HepG2 (cell line): ENCODE measurements at regions not wholly inside any gene's neighbourhood (a gene's known extent, or its start where the extent isn't known, plus 50 kb on each side); places are given as distances from the start of the nearest gene placed in this dataset.

ENCODE experiments used
- ATAC-seq: fragments of 200-7000 bp; cut with Tn5 transposase; 3 replicates; pipeline ENCODE4 v1.9.1; 2020; ENCODE audit warnings: mild to moderate bottlenecking, moderate library complexity
- BruUV-seq: library from RNA; stranded (reverse); fragments of 400-500 nt; replicated peaks from 2 replicates; lab custom pipeline; 2021; lab: Mats Ljungman, UMichigan
- CTCF ChIA-PET: fragments of 300-600 bp; formaldehyde crosslinking; extraction: SDS; loops from one replicate; lab custom pipeline; 2021; ENCODE audit warnings: low total read pairs, inconsistent platforms, low intra/inter-chr PET ratio; lab: Yijun Ruan, JAX
- POLR2A ChIA-PET: fragments of 350-600 bp; sonication (Branson Sonifier 250); formaldehyde crosslinking; loops from one replicate; lab custom pipeline; 2020; ENCODE audit warnings: antibody characterized with exemption, inconsistent platforms; lab: Yijun Ruan, JAX
- DNase-seq: peaks from one replicate; pipeline ENCODE4 v3.0.0-alpha.2; 2015; ENCODE audit warnings: low spot score
- FAIRE-seq: peaks from 3 replicates; lab custom pipeline; 2011; peaks lifted over from hg19 to GRCh38; lab: Jason Lieb, UNC
- H2AFZ ChIP-seq: one replicate; pipeline ENCODE4 v1.6.1; 2011; ENCODE audit warnings: low read length, inconsistent platforms
- H3K27ac ChIP-seq: fragments of 300-600 bp; 3 replicates; pipeline ENCODE4 v1.8.0; 2011; ENCODE audit warnings: mixed run types, mild to moderate bottlenecking, mixed read lengths, low read length, inconsistent platforms; ENCODE audit not compliant: insufficient read depth; ENCODE audit errors: extremely low read length
- H3K27me3 ChIP-seq, 2 experiments: fragments of 200-600 bp in 1 of 2; 2 replicates in 1 of 2; 3 replicates in 1 of 2; pipeline versions ENCODE4 v1.6.0 to v1.8.0; 2011; ENCODE audit warnings: low read length in 2 of 2, mild to moderate bottlenecking in 2 of 2, moderate library complexity in 2 of 2, inconsistent platforms in 1 of 2; ENCODE audit not compliant: insufficient read depth in 2 of 2, control insufficient read depth in 1 of 2
- H3K36me3 ChIP-seq, 2 experiments: fragments of 200-600 bp in 1 of 2; replicated peaks in 1 of 2; 2 replicates in 1 of 2; 3 replicates in 1 of 2; pipeline versions ENCODE4 v1.5.1 to v1.8.0; 2011; ENCODE audit warnings: low read length in 2 of 2, inconsistent platforms in 1 of 2; ENCODE audit not compliant: insufficient read depth in 2 of 2, control insufficient read depth in 1 of 2
- H3K4me1 ChIP-seq: 2 replicates; pipeline ENCODE4 v1.5.1; 2012; ENCODE audit warnings: low read length, inconsistent platforms; ENCODE audit not compliant: insufficient read depth
- H3K4me2 ChIP-seq: 2 replicates; pipeline ENCODE4 v1.6.0; 2011; ENCODE audit warnings: low read depth, low read length, inconsistent platforms
- H3K4me3 ChIP-seq, 3 experiments: fragments of 200-600 bp in 1 of 3; sonication (generic), shearing (Covaris generic) in 1 of 3; replicated peaks in 1 of 3; 2 replicates each; pipeline ENCODE4 v1.5.1; 2011 to 2016; ENCODE audit warnings: low read length in 3 of 3, inconsistent platforms in 2 of 3, low read depth in 2 of 3, mild to moderate bottlenecking in 2 of 3, control low read depth in 1 of 3, mixed read lengths in 1 of 3; ENCODE audit not compliant: insufficient read depth in 1 of 3
- H3K79me2 ChIP-seq: one replicate; pipeline ENCODE4 v1.6.1; 2011; ENCODE audit warnings: low read length, inconsistent platforms; ENCODE audit not compliant: insufficient read depth
- H3K9ac ChIP-seq: 2 replicates; pipeline ENCODE4 v1.6.0; 2011; ENCODE audit warnings: mild to moderate bottlenecking, low read depth, low read length, inconsistent platforms; ENCODE audit not compliant: insufficient read depth
- H3K9me3 ChIP-seq: 2 replicates; pipeline ENCODE4 v1.5.1; 2012; ENCODE audit warnings: mild to moderate bottlenecking, low read length
- H4K20me1 ChIP-seq: 2 replicates; pipeline ENCODE4 v1.6.0; 2011; ENCODE audit warnings: inconsistent platforms, mild to moderate bottlenecking, low read length, moderate library complexity; ENCODE audit not compliant: insufficient read depth
- HNRNPK ChIP-seq: fragments of 200-400 bp; formaldehyde crosslinking; IDR thresholded peaks from 2 replicates; pipeline ENCODE4 v1.6.1; 2018; ENCODE audit warnings: low read length, low read depth, moderate library complexity, mild to moderate bottlenecking; ENCODE audit not compliant: poor library complexity, severe bottlenecking
- HNRNPL ChIP-seq: fragments of 200-400 bp; formaldehyde crosslinking; IDR thresholded peaks from 2 replicates; pipeline ENCODE4 v1.6.1; 2017; ENCODE audit warnings: mild to moderate bottlenecking, low read depth, low read length
- PCBP1 ChIP-seq: fragments of 200-400 bp; formaldehyde crosslinking; IDR thresholded peaks from 2 replicates; pipeline ENCODE4 v1.6.1; 2017; ENCODE audit warnings: mild to moderate bottlenecking, low read depth, low read length, borderline replicate concordance
- RARA ChIP-seq: IDR thresholded peaks from 2 replicates; pipeline ENCODE4 v1.6.1; 2016; ENCODE audit warnings: missing genetic modification reagents, missing compliant biosample characterization
- ZNF343 ChIP-seq: sonication (generic); formaldehyde crosslinking; IDR thresholded peaks from 2 replicates; pipeline ENCODE4 v1.4.0; 2020; ENCODE audit warnings: mild to moderate bottlenecking, missing genetic modification reagents
- ZNF615 ChIP-seq: sonication (generic); formaldehyde crosslinking; IDR thresholded peaks from 2 replicates; pipeline ENCODE4 v1.5.0; 2020; ENCODE audit warnings: mild to moderate bottlenecking, missing genetic modification reagents, borderline replicate concordance
- WGBS: methylation state at CpG from one replicate; pipeline ENCODE4 v1.1.6; 2017; ENCODE audit warnings: low lambda C conversion rate; 5-methylcytosine and 5-hydroxymethylcytosine counted together
- in situ Hi-C: cut with HindIII; loops from 2 replicates; pipeline ENCODE4 v1.10.0; 2017; ENCODE audit warnings: low pct_unique_long_range_greater_than_20kb; ENCODE audit not compliant: extremely low pct_ligation_motif_present
- intact Hi-C: fragments of 100-400 bp; cut with micrococcal nuclease; formaldehyde crosslinking; loops from one replicate; pipeline ENCODE4 v1.10.0; 2022; ENCODE audit not compliant: unreplicated experiment
- TF ChIP-seq, protein P1 (sequence below): fragments of 450-650 bp; IDR thresholded peaks from 2 replicates; pipeline ENCODE4 v1.6.1; 2017; ENCODE audit warnings: mild to moderate bottlenecking
- TF ChIP-seq, protein P2 (sequence below): sonication (generic); formaldehyde crosslinking; IDR thresholded peaks from 2 replicates; pipeline ENCODE4 v1.8.1; 2022; ENCODE audit warnings: mild to moderate bottlenecking, missing genetic modification reagents
- TF ChIP-seq, protein P3 (sequence below): fragments of 450-650 bp; IDR thresholded peaks from 2 replicates; pipeline ENCODE4 v1.6.1; 2016

DNA sequence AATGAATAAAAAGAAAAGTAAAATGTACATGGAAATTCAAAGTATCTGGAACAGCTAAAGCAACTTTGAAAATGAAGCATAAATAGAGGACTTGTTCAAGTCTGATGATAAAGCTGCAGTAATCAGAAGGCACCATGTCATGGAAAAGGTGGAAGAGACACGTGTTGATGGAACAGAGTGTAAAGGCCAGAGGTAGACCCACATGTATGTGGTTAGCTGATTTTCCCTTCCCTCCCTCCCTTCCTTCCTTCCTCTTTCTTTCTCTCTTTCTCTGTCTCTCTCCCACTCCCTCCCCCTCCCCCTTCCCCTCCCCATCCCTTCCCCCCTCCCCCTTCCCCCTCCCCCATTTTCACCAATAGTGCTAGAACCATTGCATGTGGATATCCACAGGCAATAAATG lies 58.7 kb upstream of the FCN1 start:
- 12% methylated on average over 1 of the region's 1 CpG for WGBS
- Histone ChIP-seq H3K36me3 (no peaks in the 10 kb centered on the region), H3K9ac (no peak overlapping the region), H3K27ac (no peak overlapping the region), H3K9me3 (no peaks in the 10 kb centered on the region), H2AFZ (no peak overlapping the region), H3K27me3 (peaks cover 5 to 36% of the 10 kb centered on the region in 2 experiments; a peak in 4 of 5 replicates), H3K4me2 (no peak overlapping the region), H4K20me1 (no peaks in the 10 kb centered on the region), H3K4me1 (no peaks in the 10 kb centered on the region), H3K79me2 (no peaks in the 10 kb centered on the region), H3K4me3 (no peak overlapping the region)
- ATAC-seq = no peak
- no peak for DNase-seq
- CTCF ChIA-PET = no interaction called here
- intact Hi-C loops = no loop called here
- in situ Hi-C loops = no loop called here
- no peak for FAIRE-seq
- POLR2A ChIA-PET = no interaction called here
- BruUV-seq = no TSS peak
- TF ChIP-seq HNRNPK (peak; percentile 85), PCBP1 (peak; percentile 83; the same call in 1 of the 2 replicates), HNRNPL (no peak), RARA (CRISPR knock-in tag) (no peak), ZNF615 (CRISPR knock-in tag) (no peak), ZNF343 (CRISPR knock-in tag) (no peak)
- TF ChIP-seq, protein P1, sequence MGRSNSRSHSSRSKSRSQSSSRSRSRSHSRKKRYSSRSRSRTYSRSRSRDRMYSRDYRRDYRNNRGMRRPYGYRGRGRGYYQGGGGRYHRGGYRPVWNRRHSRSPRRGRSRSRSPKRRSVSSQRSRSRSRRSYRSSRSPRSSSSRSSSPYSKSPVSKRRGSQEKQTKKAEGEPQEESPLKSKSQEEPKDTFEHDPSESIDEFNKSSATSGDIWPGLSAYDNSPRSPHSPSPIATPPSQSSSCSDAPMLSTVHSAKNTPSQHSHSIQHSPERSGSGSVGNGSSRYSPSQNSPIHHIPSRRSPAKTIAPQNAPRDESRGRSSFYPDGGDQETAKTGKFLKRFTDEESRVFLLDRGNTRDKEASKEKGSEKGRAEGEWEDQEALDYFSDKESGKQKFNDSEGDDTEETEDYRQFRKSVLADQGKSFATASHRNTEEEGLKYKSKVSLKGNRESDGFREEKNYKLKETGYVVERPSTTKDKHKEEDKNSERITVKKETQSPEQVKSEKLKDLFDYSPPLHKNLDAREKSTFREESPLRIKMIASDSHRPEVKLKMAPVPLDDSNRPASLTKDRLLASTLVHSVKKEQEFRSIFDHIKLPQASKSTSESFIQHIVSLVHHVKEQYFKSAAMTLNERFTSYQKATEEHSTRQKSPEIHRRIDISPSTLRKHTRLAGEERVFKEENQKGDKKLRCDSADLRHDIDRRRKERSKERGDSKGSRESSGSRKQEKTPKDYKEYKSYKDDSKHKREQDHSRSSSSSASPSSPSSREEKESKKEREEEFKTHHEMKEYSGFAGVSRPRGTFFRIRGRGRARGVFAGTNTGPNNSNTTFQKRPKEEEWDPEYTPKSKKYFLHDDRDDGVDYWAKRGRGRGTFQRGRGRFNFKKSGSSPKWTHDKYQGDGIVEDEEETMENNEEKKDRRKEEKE = no peak
- TF ChIP-seq, protein P2, sequence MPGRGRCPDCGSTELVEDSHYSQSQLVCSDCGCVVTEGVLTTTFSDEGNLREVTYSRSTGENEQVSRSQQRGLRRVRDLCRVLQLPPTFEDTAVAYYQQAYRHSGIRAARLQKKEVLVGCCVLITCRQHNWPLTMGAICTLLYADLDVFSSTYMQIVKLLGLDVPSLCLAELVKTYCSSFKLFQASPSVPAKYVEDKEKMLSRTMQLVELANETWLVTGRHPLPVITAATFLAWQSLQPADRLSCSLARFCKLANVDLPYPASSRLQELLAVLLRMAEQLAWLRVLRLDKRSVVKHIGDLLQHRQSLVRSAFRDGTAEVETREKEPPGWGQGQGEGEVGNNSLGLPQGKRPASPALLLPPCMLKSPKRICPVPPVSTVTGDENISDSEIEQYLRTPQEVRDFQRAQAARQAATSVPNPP (CRISPR knock-in tag) = no peak
- TF ChIP-seq, protein P3, sequence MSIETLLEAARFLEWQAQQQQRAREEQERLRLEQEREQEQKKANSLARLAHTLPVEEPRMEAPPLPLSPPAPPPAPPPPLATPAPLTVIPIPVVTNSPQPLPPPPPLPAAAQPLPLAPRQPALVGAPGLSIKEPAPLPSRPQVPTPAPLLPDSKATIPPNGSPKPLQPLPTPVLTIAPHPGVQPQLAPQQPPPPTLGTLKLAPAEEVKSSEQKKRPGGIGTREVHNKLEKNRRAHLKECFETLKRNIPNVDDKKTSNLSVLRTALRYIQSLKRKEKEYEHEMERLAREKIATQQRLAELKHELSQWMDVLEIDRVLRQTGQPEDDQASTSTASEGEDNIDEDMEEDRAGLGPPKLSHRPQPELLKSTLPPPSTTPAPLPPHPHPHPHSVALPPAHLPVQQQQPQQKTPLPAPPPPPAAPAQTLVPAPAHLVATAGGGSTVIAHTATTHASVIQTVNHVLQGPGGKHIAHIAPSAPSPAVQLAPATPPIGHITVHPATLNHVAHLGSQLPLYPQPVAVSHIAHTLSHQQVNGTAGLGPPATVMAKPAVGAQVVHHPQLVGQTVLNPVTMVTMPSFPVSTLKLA = peak; percentile 82
